ENCODE measurements at regions not wholly inside any gene's neighbourhood (a gene's known extent, or its start where the extent isn't known, plus 50 kb on each side); places are given as distances from the start of the nearest gene placed in this dataset.
A peak's percentile ranks its signal among the peaks of the same experiment; 100 is the strongest.

DNA sequence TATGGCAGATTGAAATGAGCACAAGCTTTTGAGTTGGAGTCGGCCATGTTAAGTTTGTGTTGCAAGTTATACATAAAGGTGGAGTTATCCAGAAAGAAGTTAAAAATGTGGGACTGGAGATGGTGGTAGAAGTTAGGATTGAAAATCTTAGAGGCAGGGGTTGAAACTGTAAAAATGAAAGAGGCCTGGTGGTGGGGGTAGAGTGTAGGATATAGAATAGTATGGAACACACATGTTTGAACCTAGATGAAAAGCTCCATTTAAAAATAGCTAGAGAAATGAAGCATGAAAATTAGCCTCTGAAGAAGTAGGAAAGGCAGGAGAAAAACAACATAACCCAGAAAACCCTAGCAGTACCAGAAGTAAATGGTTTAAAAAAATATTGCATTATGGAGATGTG lies 131.8 kb upstream of the ENPEP start:
- WGBS (ENCODE audit: extremely low coverage, insufficient read length, low lambda C conversion rate): no CpG with 5 or more reads among the region's 1 CpG
- Histone ChIP-seq H2AK5ac (ENCODE audit: insufficient read length, low read length) (no peak overlapping the region), H2BK20ac (ENCODE audit: low read depth, low read length, poor library complexity, severe bottlenecking) (no peak overlapping the region), H4K5ac (ENCODE audit: insufficient read length, low read depth, low read length) (no peak overlapping the region), H3K23ac (ENCODE audit: insufficient read length, low read depth, low read length) (no peak overlapping the region), H3K4me1 (ENCODE audit: insufficient read depth, low read length) (no peaks in the 10 kb centered on the region), H2BK5ac (ENCODE audit: insufficient read length, low read length) (no peak overlapping the region), H4K20me1 (ENCODE audit: control insufficient read depth, insufficient read depth, insufficient read length) (no peaks in the 10 kb centered on the region), H3K79me2 (ENCODE audit: insufficient read depth, low read length) (no peaks in the 10 kb centered on the region), H2BK15ac (ENCODE audit: low read depth, low read length) (no peak overlapping the region), H3K4ac (ENCODE audit: low read depth, low read length) (no peak overlapping the region), H3T11ph (ENCODE audit: low read length) (no peak overlapping the region), H4K91ac (ENCODE audit: insufficient read length, low read depth, low read length) (no peak overlapping the region), H3K79me1 (ENCODE audit: insufficient read depth, low read depth, low read length, poor library complexity, severe bottlenecking) (no peaks in the 10 kb centered on the region), H3K56ac (ENCODE audit: insufficient read length, low read depth, low read length) (no peak overlapping the region), H3K27ac (ENCODE audit: insufficient read length, low read depth, low read length) (no peak overlapping the region), H2BK120ac (ENCODE audit: low read depth, low read length, poor library complexity, severe bottlenecking) (no peak overlapping the region), H4K8ac (replicated peaks; ENCODE audit: insufficient read length, low read depth, low read length) (no peak overlapping the region), H3K18ac (ENCODE audit: insufficient read length, low read depth, low read length) (no peak overlapping the region), H2AFZ (ENCODE audit: low read length) (no peak overlapping the region), H3K9me3 (ENCODE audit: control insufficient read depth, low read depth, low read length) (no peaks in the 10 kb centered on the region), H3K27me3 (ENCODE audit: insufficient read depth, low read length) (no peaks in the 10 kb centered on the region), H3K23me2 (ENCODE audit: insufficient read length, low read depth, low read length, poor library complexity, severe bottlenecking) (no peaks in the 10 kb centered on the region), H3K9ac (ENCODE audit: extremely low read depth, insufficient read length, low read length) (no peak overlapping the region), H3K14ac (ENCODE audit: insufficient read depth, low read length) (no peak overlapping the region), H3K4me2 (ENCODE audit: insufficient read depth, insufficient read length, low read length) (no peak overlapping the region), H2BK12ac (ENCODE audit: insufficient read length, low read depth, low read length) (no peak overlapping the region)
- Mint-ChIP-seq H3K27me3 (ENCODE audit: low read depth) (no peaks in the 10 kb centered on the region), H3K27ac (no peak overlapping the region), H3K4me1 (peaks cover 0 to 2% of the 10 kb centered on the region in 2 experiments; a peak in 1 of 4 replicates), H3K36me3 (ENCODE audit: insufficient read depth in 1 of 3, low read depth in 3 of 3) (no peaks in the 10 kb centered on the region), H3K4me3 (no peak overlapping the region), H3K9me3 (no peaks in the 10 kb centered on the region)
- TF ChIP-seq, protein P1, sequence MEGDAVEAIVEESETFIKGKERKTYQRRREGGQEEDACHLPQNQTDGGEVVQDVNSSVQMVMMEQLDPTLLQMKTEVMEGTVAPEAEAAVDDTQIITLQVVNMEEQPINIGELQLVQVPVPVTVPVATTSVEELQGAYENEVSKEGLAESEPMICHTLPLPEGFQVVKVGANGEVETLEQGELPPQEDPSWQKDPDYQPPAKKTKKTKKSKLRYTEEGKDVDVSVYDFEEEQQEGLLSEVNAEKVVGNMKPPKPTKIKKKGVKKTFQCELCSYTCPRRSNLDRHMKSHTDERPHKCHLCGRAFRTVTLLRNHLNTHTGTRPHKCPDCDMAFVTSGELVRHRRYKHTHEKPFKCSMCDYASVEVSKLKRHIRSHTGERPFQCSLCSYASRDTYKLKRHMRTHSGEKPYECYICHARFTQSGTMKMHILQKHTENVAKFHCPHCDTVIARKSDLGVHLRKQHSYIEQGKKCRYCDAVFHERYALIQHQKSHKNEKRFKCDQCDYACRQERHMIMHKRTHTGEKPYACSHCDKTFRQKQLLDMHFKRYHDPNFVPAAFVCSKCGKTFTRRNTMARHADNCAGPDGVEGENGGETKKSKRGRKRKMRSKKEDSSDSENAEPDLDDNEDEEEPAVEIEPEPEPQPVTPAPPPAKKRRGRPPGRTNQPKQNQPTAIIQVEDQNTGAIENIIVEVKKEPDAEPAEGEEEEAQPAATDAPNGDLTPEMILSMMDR (conservative IDR thresholded peaks at IDR 0.05): peak; percentile 69
- DNase-seq: no peak

Measured in H9 (cell line).